HCEC 1CT (cell line): ENCODE measurements at regions not wholly inside any gene's neighbourhood (a gene's known extent, or its start where the extent isn't known, plus 50 kb on each side); places are given as distances from the start of the nearest gene placed in this dataset.
A peak's percentile ranks its signal among the peaks of the same experiment; 100 is the strongest.
"Not testable (repeated sequence)": the region's sequence is repeated elsewhere in the genome, so short reads cannot be mapped to it uniquely, and the experiment has no call there.

Experiments
- DNase-seq: peaks from one replicate; pipeline ENCODE4 v3.0.0-alpha.2; 2017

GRCh38 chr5:92852219-92852618 lies 728.8 kb downstream of the NR2F1-AS1 start:
- no peak for DNase-seq

- DNase-seq, result no peak
These were observed 730.1 kb downstream of the NR2F1-AS1 start for GRCh38 chr5:92850886-92851285.

- no peak for DNase-seq
These were observed 731.3 kb downstream of the NR2F1-AS1 start for GRCh38 chr5:92849756-92850155.

GRCh38 chr5:92841604-92842155 lies 739.3 kb downstream of the NR2F1-AS1 start:
- no peak for DNase-seq

GRCh38 chr5:92838253-92838652 lies 742.8 kb downstream of the NR2F1-AS1 start:
- peak; percentile 47 for DNase-seq

- peak; percentile 89 for DNase-seq
These were observed 743.9 kb downstream of the NR2F1-AS1 start for GRCh38 chr5:92836855-92837755.

GRCh38 chr5:92835712-92836111 lies 745.3 kb downstream of the NR2F1-AS1 start:
- DNase-seq, result no peak

GRCh38 chr5:92823551-92823950 lies 757.5 kb downstream of the NR2F1-AS1 start:
- not testable (repeated sequence) for DNase-seq

GRCh38 chr5:92822183-92822582 lies 758.8 kb downstream of the NR2F1-AS1 start:
- no peak for DNase-seq

GRCh38 chr5:92809855-92810465 lies 771.1 kb downstream of the NR2F1-AS1 start:
- DNase-seq, result no peak

- no peak for DNase-seq
These were observed 772.5 kb downstream of the NR2F1-AS1 start for GRCh38 chr5:92808474-92808873.

- no peak for DNase-seq
These were observed 773.9 kb downstream of the NR2F1-AS1 start for GRCh38 chr5:92807085-92807484.

GRCh38 chr5:92805446-92805845 lies 775.6 kb downstream of the NR2F1-AS1 start:
- no peak for DNase-seq

GRCh38 chr5:92801911-92802310 lies 779.1 kb downstream of the NR2F1-AS1 start:
- peak; percentile 17 for DNase-seq

GRCh38 chr5:92800365-92800764 lies 780.7 kb downstream of the NR2F1-AS1 start:
- peak; percentile 88 for DNase-seq

- no peak for DNase-seq
These were observed 785.4 kb downstream of the NR2F1-AS1 start for GRCh38 chr5:92795633-92796032.

GRCh38 chr5:92780057-92780456 lies 801.0 kb downstream of the NR2F1-AS1 start:
- DNase-seq, result no peak

GRCh38 chr5:92779536-92779935 lies 801.5 kb downstream of the NR2F1-AS1 start:
- DNase-seq, result no peak

- DNase-seq, result no peak
These were observed 802.8 kb downstream of the NR2F1-AS1 start for GRCh38 chr5:92778261-92778660.

- DNase-seq, result no peak
These were observed 803.6 kb downstream of the NR2F1-AS1 start for GRCh38 chr5:92777421-92777820.

- peak; percentile 57 for DNase-seq
These were observed 805.1 kb downstream of the NR2F1-AS1 start for GRCh38 chr5:92775711-92776615.

- no peak for DNase-seq
These were observed 811.0 kb downstream of the NR2F1-AS1 start for GRCh38 chr5:92769978-92770377.

- DNase-seq, result no peak
These were observed 819.4 kb downstream of the NR2F1-AS1 start for GRCh38 chr5:92761585-92761984.
